ENCODE measurements at regions not wholly inside any gene's neighbourhood (a gene's known extent, or its start where the extent isn't known, plus 50 kb on each side); places are given as distances from the start of the nearest gene placed in this dataset.

GRCh38 chr18:24917767-24918166, 434.2 kb downstream of the ZNF521 start:
- no peak for DNase-seq

GRCh38 chr18:24918257-24918656, 433.7 kb downstream of the ZNF521 start:
- no peak for DNase-seq

GRCh38 chr18:24919181-24919797, 432.7 kb downstream of the ZNF521 start:
- no peak for DNase-seq

- no peak for DNase-seq
These were observed 429.5 kb downstream of the ZNF521 start for GRCh38 chr18:24922491-24922890.

- DNase-seq = no peak
These were observed 428.8 kb downstream of the ZNF521 start for GRCh38 chr18:24923138-24923537.

GRCh38 chr18:24924066-24924716, 427.8 kb downstream of the ZNF521 start:
- DNase-seq = no peak

GRCh38 chr18:24926649-24927048, 425.3 kb downstream of the ZNF521 start:
- DNase-seq = no peak

- no peak for DNase-seq
These were observed 423.6 kb downstream of the ZNF521 start for GRCh38 chr18:24928301-24928878.

GRCh38 chr18:24930478-24930877, 421.5 kb downstream of the ZNF521 start:
- DNase-seq = no peak

GRCh38 chr18:24930971-24931370, 421.0 kb downstream of the ZNF521 start:
- no peak for DNase-seq

- no peak for DNase-seq
These were observed 418.6 kb downstream of the ZNF521 start for GRCh38 chr18:24933345-24933744.

- no peak for DNase-seq
These were observed 417.6 kb downstream of the ZNF521 start for GRCh38 chr18:24934258-24934932.

- no peak for DNase-seq
These were observed 417.0 kb downstream of the ZNF521 start for GRCh38 chr18:24935008-24935407.

- DNase-seq = no peak
These were observed 416.1 kb downstream of the ZNF521 start for GRCh38 chr18:24935896-24936295.

GRCh38 chr18:24936691-24937090, 415.3 kb downstream of the ZNF521 start:
- no peak for DNase-seq

GRCh38 chr18:24937639-24938275, 414.2 kb downstream of the ZNF521 start:
- no peak for DNase-seq

- DNase-seq = no peak
These were observed 411.6 kb downstream of the ZNF521 start for GRCh38 chr18:24940416-24940815.

GRCh38 chr18:24941174-24941951, 410.6 kb downstream of the ZNF521 start:
- DNase-seq = no peak

- no peak for DNase-seq
These were observed 409.8 kb downstream of the ZNF521 start for GRCh38 chr18:24942144-24942543.

- no peak for DNase-seq
These were observed 404.3 kb downstream of the ZNF521 start for GRCh38 chr18:24947521-24948305.

- no peak for DNase-seq
These were observed 402.1 kb downstream of the ZNF521 start for GRCh38 chr18:24949908-24950307.

GRCh38 chr18:24954341-24954740, 397.6 kb downstream of the ZNF521 start:
- no peak for DNase-seq
